K562 (cell line): ENCODE measurements at regions not wholly inside any gene's neighbourhood (a gene's known extent, or its start where the extent isn't known, plus 50 kb on each side); places are given as distances from the start of the nearest gene placed in this dataset.

Experiments
- CEBPB ChIP-seq: fragments of 450-650 bp; IDR thresholded peaks from 2 replicates; pipeline ENCODE4 v1.6.1; 2016; ENCODE audit warnings: missing genetic modification characterization, missing compliant biosample characterization
- CTBP1 ChIP-seq: fragments of 450-650 bp; IDR thresholded peaks from 2 replicates; pipeline ENCODE4 v1.6.1; 2016; ENCODE audit warnings: borderline replicate concordance
- JUN ChIP-seq, 2 experiments: sonication (generic) in 1 of 2; formaldehyde crosslinking in 1 of 2; IDR thresholded peaks; 2 replicates each; pipeline versions ENCODE4 v1.6.1 to v1.8.0; 2012 to 2022; ENCODE audit warnings: borderline replicate concordance in 2 of 2, mild to moderate bottlenecking in 2 of 2, improper control_type of control experiment in 1 of 2, low read depth in 1 of 2, low read length in 1 of 2, missing genetic modification reagents in 1 of 2
- LCOR ChIP-seq: sonication (generic); formaldehyde crosslinking; IDR thresholded peaks from 2 replicates; pipeline ENCODE4 v1.8.0; 2022; ENCODE audit warnings: mild to moderate bottlenecking, missing genetic modification reagents
- NFE2 ChIP-seq: IDR thresholded peaks from 2 replicates; pipeline ENCODE4 v1.6.1; 2014; ENCODE audit warnings: antibody characterized with exemption, low read depth
- NFIC ChIP-seq: fragments of 450-650 bp; IDR thresholded peaks from 2 replicates; pipeline ENCODE4 v1.6.1; 2017; ENCODE audit warnings: mild to moderate bottlenecking, inconsistent platforms
- NR2C1 ChIP-seq, 2 experiments: fragments of 450-650 bp; IDR thresholded peaks; 2 replicates each; pipeline ENCODE4 v1.6.1; 2017; ENCODE audit warnings: mild to moderate bottlenecking in 2 of 2, antibody characterized with exemption in 1 of 2, inconsistent platforms in 1 of 2, missing compliant biosample characterization in 1 of 2, missing genetic modification characterization in 1 of 2
- RBM25 ChIP-seq: fragments of 200-400 bp; formaldehyde crosslinking; IDR thresholded peaks from 2 replicates; pipeline ENCODE4 v1.6.1; 2018; ENCODE audit warnings: low read length, low read depth, moderate library complexity; ENCODE audit not compliant: severe bottlenecking
- SETDB1 ChIP-seq: IDR thresholded peaks from one replicate; pipeline ENCODE4 v1.6.1; 2012; ENCODE audit warnings: low read length, control low read depth, inconsistent platforms
- SLC30A9 ChIP-seq: fragments of 250-450 bp; sonication (Bioruptor Pico); IDR thresholded peaks from 2 replicates; pipeline ENCODE4 v1.8.0; 2022; ENCODE audit warnings: mild to moderate bottlenecking, moderate library complexity
- SMARCE1 ChIP-seq: fragments of 450-650 bp; IDR thresholded peaks from 2 replicates; pipeline ENCODE4 v1.7.1; 2016; ENCODE audit warnings: mild to moderate bottlenecking
- TAL1 ChIP-seq: fragments of 450-650 bp; IDR thresholded peaks from 2 replicates; pipeline ENCODE4 v1.6.1; 2016; ENCODE audit warnings: mild to moderate bottlenecking
- TEAD4 ChIP-seq, 2 experiments: sonication (generic) in 1 of 2; formaldehyde crosslinking in 1 of 2; IDR thresholded peaks; 2 replicates each; pipeline versions ENCODE4 v1.6.1 to v1.8.0; 2012 to 2022; ENCODE audit warnings: borderline replicate concordance in 1 of 2, inconsistent platforms in 1 of 2, low read length in 1 of 2, mild to moderate bottlenecking in 1 of 2, missing genetic modification reagents in 1 of 2
- TRIM24 ChIP-seq, 2 experiments: fragments of 450-650 bp; IDR thresholded peaks; 2 replicates each; pipeline ENCODE4 v1.6.1; 2016
- UBTF ChIP-seq, 2 experiments: IDR thresholded peaks; 2 replicates each; pipeline ENCODE4 v1.6.1; 2012; ENCODE audit warnings: improper control_type of control experiment in 2 of 2, low read depth in 2 of 2, low read length in 2 of 2, borderline replicate concordance in 1 of 2
- XRCC4 ChIP-seq: IDR thresholded peaks from one replicate; pipeline ENCODE4 v1.6.1; 2011; ENCODE audit not compliant: insufficient read depth, insufficient read length; ENCODE audit errors: extremely low read depth
- ZNF592 ChIP-seq: fragments of 450-650 bp; IDR thresholded peaks from 2 replicates; pipeline ENCODE4 v1.6.1; 2017; ENCODE audit warnings: antibody characterized with exemption, mild to moderate bottlenecking
- ZNF695 ChIP-seq: fragments of 450-650 bp; formaldehyde crosslinking; IDR thresholded peaks from 2 replicates; pipeline ENCODE4 v1.4.0; 2020; ENCODE audit warnings: mild to moderate bottlenecking, moderate library complexity
- ZNF785 ChIP-seq: fragments of 250-450 bp; sonication (Bioruptor Pico); IDR thresholded peaks from 2 replicates; pipeline ENCODE4 v1.4.0; 2020; ENCODE audit warnings: mild to moderate bottlenecking
- TF ChIP-seq, protein P1 (sequence below): fragments of 250-450 bp; sonication (Bioruptor Pico); IDR thresholded peaks from 2 replicates; pipeline ENCODE4 v1.8.0; 2021; ENCODE audit warnings: moderate library complexity, mild to moderate bottlenecking, inconsistent platforms
- TF ChIP-seq, protein P2 (sequence below), 2 experiments: fragments of 450-650 bp; conservative IDR thresholded peaks; 2 replicates each; pipeline ENCODE4 v1.6.1; 2017; ENCODE audit warnings: mild to moderate bottlenecking in 2 of 2, moderate library complexity in 2 of 2

DNA sequence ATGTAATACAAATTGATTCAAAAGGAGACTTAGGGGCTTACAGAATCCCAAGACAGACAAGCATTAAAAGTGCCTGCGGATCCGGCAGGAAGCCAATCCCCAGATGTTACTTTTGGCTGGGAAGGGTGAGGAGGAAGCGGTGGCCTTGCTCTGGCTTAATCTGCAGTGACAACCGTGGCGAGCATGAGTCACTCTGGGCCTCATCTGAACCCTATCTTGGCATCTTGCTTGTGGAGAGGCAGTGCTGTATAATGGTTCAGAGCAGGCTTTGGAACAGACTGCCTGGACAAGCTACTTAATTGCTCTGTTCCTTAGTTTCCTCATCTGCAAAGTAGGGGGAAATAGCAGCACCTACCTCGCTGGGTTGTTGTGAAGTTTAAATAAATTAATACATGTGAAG is 74.1 kb downstream of the XCL2 start (continued):
- peak; percentile 98 for TF ChIP-seq JUN (IDR thresholded peaks at IDR 0.05; ENCODE audit: borderline replicate concordance, low read depth, low read length)
- TF ChIP-seq JUN (CRISPR knock-in tag; IDR thresholded peaks at IDR 0.05; ENCODE audit: borderline replicate concordance) = no peak
- TF ChIP-seq TEAD4 (IDR thresholded peaks at IDR 0.05; ENCODE audit: low read length) = peak; percentile 86
- no peak for TF ChIP-seq TEAD4 (CRISPR knock-in tag; IDR thresholded peaks at IDR 0.05; ENCODE audit: borderline replicate concordance)
- TF ChIP-seq, protein P1, sequence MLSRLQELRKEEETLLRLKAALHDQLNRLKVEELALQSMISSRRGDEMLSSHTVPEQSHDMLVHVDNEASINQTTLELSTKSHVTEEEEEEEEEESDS (CRISPR knock-in tag) = no peak
- TF ChIP-seq SLC30A9 (CRISPR knock-in tag) = no peak
- TF ChIP-seq CEBPB = no peak
- peak; percentile 49 for TF ChIP-seq TAL1
- peak; percentile 12 to 87; a peak in 3 of 4 replicates for TF ChIP-seq UBTF (IDR thresholded peaks at IDR 0.05; ENCODE audit: borderline replicate concordance in 1 of 2, low read depth in 2 of 2, low read length in 2 of 2)
- TF ChIP-seq ZNF785 = no peak
- peak; percentile 89 for TF ChIP-seq CTBP1
- peak; percentile 37 for TF ChIP-seq RBM25
- peak; percentile 67; the same call in 1 of the 2 replicates for TF ChIP-seq ZNF592
- TF ChIP-seq, protein P2, sequence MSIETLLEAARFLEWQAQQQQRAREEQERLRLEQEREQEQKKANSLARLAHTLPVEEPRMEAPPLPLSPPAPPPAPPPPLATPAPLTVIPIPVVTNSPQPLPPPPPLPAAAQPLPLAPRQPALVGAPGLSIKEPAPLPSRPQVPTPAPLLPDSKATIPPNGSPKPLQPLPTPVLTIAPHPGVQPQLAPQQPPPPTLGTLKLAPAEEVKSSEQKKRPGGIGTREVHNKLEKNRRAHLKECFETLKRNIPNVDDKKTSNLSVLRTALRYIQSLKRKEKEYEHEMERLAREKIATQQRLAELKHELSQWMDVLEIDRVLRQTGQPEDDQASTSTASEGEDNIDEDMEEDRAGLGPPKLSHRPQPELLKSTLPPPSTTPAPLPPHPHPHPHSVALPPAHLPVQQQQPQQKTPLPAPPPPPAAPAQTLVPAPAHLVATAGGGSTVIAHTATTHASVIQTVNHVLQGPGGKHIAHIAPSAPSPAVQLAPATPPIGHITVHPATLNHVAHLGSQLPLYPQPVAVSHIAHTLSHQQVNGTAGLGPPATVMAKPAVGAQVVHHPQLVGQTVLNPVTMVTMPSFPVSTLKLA (conservative IDR thresholded peaks at IDR 0.05) = 0 out of 4 replicates have a peak, but pooled peaks of 1 of the 2 experiments have one; percentile 30
- TF ChIP-seq SETDB1 = no peak
- TF ChIP-seq ZNF695 (CRISPR knock-in tag) = no peak
- TF ChIP-seq NFE2 = peak; percentile 75
- TF ChIP-seq NR2C1 (IDR thresholded peaks at IDR 0.05) = no peak
- 0 out of 2 replicates have a peak, but pooled peaks have one; percentile 20 for TF ChIP-seq NR2C1 (tag; IDR thresholded peaks at IDR 0.05)
- peak; percentile 10 to 84; a peak in 3 of 4 replicates for TF ChIP-seq TRIM24 (IDR thresholded peaks at IDR 0.05)
- 0 out of 2 replicates have a peak, but pooled peaks have one; percentile 20 for TF ChIP-seq LCOR
- TF ChIP-seq XRCC4 = no peak
- TF ChIP-seq SMARCE1 = peak; percentile 96
- TF ChIP-seq NFIC = peak; percentile 84
